ENCODE measurements at regions not wholly inside any gene's neighbourhood (a gene's known extent, or its start where the extent isn't known, plus 50 kb on each side); places are given as distances from the start of the nearest gene placed in this dataset.

DNA sequence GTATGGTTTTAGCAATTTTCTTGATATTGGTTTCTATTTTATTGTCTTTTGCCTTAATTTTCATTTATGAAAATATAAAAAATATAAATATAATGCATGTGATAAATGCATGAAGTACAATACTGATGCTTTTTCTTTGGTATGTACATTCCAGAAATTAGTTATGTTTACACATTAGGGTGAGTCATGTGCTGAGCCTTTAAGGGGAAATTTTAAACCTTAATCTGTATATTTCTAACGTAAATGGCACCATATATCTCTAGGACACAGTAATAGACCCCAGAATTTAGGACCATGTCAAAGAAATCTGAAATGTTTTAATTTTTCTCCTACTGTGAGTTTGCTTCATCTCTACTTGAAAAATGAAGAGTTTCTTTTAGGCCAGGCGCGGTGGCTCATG lies 117.8 kb upstream of the SPRY1 start:
- TF ChIP-seq CTCF (IDR thresholded peaks at IDR 0.05) (no peak), CEBPB (IDR thresholded peaks at IDR 0.05) (no peak), GATA3 (IDR thresholded peaks at IDR 0.05; ENCODE audit: borderline replicate concordance) (no peak), ESRRA (IDR thresholded peaks at IDR 0.05; ENCODE audit: borderline replicate concordance, low read length) (no peak), NFE2L2 (conservative IDR thresholded peaks at IDR 0.05; ENCODE audit: low read length) (no peak), REST (IDR thresholded peaks at IDR 0.05) (no peak), POLR2A (IDR thresholded peaks at IDR 0.05; ENCODE audit: low read length) (no peak), CBX2 (IDR thresholded peaks at IDR 0.05; ENCODE audit: borderline replicate concordance, low read depth) (no peak), MYC (IDR thresholded peaks at IDR 0.05; ENCODE audit: borderline replicate concordance, low read length) (no peak), HOXB5 (CRISPR knock-in tag; IDR thresholded peaks at IDR 0.05) (no peak), MAX (IDR thresholded peaks at IDR 0.05) (no peak)
